GM18511 (cell line): ENCODE measurements at regions not wholly inside any gene's neighbourhood (a gene's known extent, or its start where the extent isn't known, plus 50 kb on each side); places are given as distances from the start of the nearest gene placed in this dataset.

Experiments used
- ATAC-seq: cut with Tn5 transposase; IDR thresholded peaks from one replicate; pipeline ENCODE4 v1.9.1; 2021; ENCODE audit warnings: mild to moderate bottlenecking, moderate library complexity; ENCODE audit not compliant: unreplicated experiment

DNA sequence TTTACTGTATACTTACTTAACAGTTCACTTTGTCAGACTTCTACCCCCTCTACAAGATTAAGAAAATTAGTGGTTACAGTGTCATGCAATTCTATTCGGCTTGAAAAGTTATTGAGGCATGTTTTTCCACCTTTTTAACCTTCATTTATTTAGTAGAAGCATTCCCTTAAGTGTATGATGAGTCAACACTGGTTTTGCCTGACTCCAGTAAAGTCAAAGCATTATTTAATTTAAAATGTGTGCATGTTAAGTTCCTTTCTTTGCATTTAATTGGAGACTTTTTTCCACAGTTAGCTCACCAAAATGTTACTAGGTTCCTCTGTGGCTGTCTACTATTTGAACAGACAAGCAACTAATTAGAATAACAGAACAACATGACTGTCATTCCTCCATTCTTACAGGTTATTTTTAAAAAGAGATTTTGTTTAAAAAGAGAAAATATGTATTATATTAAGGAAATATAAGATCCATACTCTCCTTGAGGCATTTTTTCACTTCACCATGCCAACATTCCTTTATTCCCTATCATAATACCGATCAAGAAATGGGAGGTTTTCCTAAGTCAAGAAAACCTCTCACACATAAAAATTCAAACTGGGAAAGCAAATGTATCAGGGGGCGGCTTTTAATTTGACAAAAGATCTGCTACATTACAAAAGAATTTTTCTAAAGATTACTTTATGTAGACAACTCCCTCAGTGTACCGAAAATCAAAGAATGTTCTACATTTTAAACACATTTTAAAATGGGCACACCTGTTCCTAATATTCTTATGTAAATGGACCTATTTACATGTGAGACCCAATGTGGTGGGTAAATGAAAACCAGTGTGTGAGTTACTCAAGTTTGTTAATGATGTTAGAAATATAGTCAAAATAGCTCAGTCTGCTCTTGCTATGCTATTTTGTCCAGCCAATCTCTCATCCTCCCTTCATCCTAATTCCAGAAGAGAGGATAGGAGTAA lies 361.2 kb downstream of the UTRN start:
- ATAC-seq: no peak

DNA sequence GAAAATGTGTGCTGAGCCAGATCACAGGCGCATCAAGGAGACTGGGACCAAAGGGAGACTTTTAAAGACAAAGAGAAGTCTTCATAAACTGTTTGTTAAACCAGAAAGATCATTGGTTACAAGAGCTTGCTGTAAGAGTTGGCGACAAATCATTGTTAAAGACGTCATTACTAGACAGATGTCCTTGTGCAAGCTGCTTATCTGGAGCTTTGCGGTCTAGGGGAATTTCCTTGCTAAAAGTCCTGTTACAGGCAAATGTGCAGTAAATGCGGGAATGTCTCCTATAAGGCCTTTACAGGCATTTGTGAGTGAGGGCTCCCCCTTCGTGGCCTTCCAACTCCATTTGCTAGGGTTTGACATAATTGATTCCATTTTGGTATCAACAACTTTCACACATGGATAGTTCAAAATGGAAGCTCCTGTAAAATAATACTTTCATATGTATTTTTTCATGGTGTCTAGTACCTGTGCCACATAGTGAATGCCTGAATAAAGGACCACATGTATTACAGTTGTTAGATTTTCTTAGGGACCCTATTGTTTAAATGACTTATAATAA lies 362.4 kb downstream of the UTRN start:
- no peak for ATAC-seq

DNA sequence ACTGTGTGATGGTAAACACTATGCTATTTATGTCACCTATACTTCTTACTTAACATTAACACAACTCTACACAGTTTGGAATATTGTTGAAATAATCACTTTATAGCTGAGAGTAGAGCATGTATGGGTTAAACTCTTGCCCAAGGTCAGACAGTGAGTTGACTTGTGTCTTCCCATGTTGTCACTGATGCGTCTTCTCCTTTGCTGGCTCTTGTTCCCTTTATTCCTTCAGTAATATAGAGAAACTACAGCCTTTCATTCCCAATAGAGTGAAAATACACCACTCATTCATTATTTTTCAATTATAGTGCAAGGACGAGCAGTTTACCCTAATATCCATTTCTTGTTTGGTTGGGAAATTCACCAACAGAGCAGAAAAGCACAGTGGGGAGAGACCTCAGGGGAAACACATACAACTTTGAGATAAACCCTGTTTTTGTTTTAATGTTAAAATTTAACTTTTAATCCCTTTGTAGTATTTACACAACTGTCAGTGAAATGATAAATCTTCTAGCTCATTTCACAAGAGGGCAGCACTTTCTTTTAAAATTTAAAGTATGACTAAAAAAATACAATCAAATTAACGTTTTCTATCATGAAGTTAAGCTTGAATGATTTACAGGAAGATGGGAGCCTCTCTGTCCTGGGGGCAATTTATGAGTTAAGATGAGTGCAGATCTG lies 363.0 kb downstream of the UTRN start:
- ATAC-seq: no peak

DNA sequence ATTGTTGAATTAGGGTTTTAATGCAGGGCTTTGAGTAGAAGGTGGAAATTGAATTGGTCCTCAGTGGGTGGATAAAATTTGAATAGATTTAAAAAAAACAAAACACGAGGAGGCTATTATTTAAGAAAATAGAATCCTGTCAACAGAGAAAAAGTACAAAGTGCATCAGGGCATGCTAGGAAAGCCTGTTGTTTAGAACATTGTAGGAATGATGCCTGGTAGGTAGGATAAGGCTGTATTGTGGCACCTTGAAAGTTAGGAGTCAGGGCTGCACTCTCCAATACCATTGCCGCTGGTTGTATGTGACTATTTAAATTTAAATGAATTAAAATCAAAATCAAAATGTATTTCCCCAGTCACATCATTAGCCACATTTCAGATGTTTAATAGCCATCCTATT lies 363.9 kb downstream of the UTRN start:
- ATAC-seq: no peak

DNA sequence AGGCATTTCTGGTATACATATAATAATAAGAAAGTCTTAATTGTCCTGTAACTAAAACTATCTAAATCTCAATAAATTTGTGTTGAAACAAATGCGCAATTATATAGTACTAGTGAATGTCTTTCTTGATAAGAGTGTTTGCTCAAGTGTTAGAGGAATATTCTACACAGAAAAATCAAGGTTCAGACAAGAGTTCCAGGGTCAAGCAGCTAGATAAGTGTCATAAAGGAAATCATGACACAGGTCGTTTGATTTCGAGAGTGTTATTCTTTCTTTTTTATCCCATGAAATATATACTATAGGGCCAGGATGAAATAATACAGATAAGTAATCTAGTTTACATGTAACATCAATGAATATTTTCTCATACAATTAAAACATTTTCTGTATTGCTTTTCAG lies 366.1 kb downstream of the UTRN start:
- ATAC-seq: no peak

DNA sequence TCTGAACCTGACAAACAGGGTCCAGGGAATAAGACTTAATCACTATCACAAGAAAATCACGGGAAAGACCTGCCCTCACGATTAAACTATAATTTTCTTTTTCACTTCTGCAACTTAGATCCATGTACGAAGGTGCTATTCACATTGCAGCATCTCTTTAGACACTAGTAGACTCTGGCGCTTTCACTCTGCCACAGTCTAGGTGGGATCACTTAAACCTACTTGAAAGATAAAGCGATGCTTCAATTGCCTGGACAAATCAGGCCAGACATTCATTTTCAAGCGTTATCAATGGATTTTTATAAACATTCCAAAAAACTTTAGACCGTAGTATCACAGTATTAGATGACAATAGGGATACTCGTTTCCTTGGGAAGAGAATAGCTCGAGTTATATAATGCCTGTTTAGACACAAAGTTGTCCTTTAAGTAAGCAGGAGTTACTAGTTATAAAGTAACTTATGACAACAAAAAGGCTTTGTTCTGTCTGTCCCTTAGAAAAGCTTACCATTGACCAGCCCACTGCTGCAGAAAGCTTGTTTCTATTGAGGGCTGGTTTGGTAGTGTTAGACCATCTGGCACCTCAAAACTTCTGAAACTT lies 367.3 kb downstream of the UTRN start:
- ATAC-seq: no peak

DNA sequence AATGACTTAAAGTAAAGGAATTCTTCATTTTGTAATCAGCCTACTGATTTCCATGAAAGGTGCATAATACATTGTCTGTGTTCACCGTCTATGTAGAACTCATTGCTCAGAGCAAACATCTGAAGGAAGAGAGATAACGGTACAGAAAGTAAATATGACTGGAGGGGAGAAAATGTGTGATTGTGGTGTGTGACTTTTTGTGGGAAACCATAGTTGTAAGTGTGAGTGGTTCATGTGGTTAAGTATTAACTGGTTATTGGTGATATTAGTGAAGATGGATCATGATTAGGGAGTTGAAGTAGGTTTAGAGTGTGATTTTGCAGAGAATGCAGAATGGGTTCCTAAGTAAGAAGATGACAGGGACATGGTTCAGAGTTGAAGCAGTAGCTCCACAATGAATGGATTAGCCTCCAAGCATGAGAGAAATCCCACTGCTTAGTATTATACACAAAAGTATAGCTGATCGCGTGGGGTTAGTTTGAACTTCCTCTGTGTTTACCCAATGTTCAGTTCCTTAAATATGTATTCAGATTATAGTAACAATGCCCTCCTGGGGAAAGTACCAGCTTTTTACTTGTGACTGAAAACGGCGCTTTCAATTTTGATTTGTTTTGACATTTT lies 368.9 kb downstream of the UTRN start:
- ATAC-seq: peak; percentile 95

DNA sequence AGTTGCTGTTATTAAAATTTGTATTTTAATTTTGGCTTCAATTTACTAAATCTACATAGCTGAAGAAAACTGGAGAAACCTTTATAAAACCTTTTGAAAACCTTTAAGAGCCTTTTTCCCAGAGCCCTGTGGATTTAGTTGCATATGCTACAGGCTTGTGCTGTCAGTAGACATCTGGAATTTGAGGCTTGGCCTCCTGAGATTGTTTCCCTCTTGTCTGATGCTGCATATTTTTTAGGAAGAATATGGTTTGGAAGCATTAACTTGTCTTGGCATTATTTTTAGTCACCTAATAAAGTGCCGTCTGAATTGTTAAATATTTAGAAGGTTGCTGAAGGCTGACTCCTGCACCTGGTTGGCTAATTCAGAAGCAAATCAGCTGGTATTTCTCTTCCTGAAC lies 369.4 kb downstream of the UTRN start:
- ATAC-seq: peak; percentile 1

DNA sequence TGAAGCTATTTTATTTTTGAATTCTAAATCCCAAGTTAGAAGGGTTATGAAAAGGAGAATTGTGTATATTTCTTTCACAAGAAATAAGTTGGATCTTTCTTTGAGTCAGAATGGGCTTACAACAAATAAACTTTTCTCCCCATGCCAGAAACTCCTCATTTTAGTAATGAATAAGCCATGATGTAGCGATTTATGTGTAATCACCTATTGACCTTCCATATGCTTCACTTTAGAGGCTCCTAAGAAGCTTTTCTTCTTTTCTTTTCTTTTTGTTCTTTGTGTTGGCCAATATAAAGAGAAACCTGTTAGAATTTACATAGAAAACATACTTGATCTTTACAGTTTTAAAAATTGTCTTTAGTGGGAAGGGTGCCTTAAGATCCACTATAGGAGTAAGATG lies 370.2 kb downstream of the UTRN start:
- no peak for ATAC-seq

DNA sequence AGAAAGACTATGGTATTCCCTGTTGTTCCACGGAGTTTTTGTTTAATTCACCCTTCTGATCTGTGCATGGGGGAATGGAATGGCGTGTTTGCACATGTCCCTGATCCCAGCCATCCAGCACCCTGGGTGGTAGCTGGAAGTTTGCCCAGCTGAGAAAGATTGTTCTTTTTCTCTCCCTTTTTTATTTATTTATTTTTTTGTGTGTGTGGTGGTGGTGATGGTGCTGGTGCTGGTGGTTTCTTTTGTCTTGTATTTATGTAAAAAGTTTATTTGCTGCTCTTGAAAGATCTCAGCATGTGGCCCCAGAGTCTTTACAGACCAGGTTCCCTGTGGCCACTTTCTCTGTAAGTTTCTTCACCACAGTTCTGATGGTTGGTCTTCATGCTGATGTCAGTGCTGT lies 372.6 kb downstream of the UTRN start:
- no peak for ATAC-seq

DNA sequence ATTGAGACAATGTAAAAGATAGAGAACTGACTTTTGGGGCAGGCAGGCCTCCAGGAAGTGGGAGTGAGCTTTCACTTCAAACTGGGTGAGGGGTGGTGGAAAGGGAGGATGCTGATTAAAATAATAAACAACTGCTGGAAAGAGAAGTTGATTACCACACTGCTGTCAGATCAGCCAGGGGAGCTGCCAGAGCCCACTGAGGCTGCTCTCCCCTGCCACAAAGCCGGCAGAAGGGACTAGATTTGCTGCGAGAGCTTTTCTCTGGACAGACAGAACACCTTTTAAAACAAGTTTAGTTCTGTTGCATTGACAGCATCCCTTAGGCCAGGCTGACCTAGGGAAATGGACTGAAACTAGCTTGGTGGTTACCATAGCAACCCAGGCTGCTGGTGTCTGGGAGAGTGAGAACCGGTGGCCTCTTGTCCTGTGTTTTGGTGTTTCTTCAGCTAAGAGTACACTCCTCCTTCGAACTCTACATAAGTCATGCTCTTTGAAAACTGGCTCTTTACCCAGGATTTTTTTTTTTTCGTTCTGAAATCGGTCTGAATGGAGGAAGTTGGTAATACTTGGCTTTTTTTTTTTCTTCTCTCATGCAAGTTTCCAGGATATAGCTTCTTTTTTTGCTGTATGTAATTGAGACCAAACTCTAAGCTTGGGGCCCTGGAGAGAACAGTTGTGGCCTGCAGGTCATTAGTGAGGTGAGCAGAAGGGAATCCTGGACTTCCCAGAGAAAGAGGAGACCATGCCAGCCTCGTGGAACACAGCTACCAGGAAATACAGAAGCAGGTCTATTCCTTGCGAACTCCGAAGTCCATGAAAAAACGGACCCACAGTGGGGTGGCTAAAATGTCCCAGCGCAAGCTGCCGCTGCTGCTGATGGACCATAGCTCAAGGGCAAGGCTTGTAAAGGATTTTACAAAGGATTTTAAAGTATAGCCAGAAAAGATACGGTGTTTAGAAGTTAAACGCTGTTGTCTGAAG lies 374.4 kb downstream of the UTRN start:
- ATAC-seq: peak; percentile 81

DNA sequence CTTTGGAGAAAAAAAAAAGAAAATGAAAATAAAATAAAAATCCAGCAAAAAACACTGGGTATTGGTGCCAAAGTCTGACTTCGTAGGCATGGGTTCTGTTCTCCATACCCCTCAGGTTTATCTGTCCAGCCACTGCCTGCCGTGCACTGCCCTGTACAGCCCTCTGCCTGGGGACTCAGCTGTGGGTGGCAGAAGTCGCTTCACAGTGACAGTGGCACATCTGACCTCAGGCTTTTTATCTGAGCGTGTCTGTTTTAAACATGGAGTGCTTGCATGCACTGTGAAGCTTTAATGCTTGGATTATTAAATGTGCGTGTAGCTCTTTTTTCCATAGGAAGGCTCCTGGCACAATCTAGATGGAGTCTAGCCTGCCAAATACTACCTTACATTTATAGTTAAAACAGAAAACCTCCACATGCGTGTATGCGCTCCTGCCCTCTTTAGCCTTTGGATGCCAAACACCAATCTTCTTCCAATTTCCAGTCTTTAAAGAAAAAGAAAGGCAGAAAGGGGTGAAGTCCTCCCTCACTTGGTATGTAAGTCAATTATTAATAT lies 375.5 kb downstream of the UTRN start:
- no peak for ATAC-seq

DNA sequence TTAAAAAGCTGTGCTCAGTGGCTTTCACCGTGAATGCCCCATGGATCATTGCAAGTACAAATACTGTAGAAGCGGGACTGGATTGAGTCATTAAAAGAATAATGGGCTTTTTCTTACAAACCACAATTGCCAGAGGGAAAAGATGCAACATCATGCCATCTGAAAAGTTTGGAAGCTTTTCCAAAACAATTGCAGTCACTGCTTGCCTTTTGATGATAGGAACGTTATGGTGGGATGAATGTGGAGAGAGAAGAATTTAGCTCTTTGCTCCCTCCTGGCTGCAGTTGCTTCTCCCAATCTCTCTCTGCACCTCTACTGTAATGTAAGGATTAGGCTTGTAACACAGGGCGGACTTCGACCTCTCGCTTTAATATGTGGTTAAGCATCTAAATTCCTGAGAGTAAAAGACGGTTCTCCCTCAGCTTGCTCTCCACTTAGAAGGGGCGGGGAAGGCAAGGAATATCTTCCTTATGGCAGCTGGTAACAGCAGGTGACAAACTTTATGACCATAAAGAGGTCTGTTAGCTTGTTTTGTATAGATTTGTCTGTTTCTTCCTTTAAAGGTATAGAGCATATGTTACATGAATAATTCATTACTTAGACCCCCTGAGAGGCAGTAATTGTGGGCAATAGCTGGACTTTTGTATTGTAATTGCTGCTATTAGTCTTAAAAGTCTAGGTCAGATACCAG lies 376.1 kb downstream of the UTRN start:
- no peak for ATAC-seq

DNA sequence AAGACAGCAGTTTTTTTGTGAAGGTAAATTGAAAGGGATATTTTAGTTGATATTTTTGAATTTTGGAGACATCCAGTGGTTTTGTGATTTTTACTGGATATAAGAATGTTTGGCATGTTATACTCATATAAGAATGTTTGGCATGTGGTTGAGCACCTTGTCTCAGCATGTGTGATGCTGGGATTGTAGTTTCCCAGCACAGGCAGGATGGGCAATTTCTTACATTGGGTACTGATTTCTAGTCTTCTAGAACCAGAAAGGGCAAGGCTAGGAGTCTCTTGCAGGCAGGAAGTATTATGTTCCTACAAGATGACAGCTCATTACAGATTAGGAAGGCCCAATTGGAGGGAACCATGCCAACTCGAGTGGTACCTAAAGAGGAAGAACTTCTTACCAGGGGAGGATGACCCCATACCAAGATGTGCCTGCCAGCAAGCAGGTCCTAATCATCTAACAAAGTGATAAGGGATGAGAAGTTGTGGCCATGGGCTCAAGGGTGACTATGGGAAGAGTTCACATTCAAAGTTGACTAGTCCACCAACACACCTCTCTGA lies 377.8 kb downstream of the UTRN start:
- ATAC-seq: no peak

DNA sequence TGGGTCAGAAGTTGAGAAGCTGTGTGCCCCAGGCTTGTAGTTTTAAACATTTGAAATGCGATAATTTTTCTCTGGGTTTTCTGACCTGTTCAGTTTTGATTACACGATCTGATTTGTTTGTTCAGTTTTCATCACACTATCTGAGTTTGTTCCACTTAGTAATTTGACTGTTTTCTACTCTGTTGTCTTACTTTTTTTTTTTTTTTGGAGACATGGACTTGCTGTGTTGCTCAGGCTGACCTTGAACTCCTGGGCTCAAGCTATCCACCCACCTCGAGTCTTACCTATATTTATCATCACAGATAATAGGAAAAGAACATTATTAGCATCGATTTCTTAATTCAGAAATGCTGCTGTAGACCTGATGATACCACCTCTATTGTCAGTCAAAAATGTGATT lies 379.1 kb downstream of the UTRN start:
- ATAC-seq: no peak

DNA sequence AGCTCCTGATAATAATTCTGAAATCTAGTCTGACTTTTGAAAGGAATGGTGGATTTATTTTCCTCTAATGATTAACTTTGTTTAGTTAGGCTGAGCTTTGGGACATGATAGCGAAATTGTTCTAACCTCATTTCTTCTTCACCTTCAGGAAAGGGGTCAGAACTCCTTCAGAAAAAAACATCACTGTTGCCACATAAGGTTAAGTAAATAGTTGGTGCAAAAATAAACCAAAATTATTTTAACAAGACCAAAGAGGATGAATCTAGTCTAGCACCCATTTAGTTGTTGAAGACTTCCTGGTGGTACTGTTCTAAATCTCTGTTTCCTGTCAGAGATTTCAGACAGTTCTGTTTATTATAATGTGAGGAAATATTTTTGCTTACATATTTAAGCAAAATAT lies 379.8 kb downstream of the UTRN start:
- ATAC-seq: no peak

DNA sequence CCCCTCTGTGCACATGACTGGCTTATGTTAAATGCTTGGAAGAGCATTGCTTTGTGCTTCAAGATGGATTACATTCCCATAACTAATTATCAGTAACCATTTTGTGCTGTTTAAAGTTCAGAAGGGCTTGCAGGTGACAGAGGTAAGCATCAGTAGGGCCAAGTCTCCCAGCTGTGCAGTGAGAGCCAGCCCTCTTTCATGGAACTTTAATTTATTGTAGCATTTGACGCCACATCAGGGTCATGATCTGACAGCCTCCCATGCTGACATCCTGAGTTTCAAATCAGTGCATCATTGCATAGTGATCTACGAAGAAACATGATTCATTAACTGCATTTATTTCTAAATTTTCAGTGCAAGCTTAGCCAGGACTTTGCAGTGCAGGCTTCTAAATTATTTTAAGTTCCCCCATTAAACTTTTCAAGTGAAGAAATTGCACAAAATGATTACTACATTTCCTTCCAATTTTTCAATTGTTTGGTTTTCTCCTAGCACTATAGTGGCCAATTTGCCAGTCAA lies 380.9 kb downstream of the UTRN start:
- no peak for ATAC-seq

DNA sequence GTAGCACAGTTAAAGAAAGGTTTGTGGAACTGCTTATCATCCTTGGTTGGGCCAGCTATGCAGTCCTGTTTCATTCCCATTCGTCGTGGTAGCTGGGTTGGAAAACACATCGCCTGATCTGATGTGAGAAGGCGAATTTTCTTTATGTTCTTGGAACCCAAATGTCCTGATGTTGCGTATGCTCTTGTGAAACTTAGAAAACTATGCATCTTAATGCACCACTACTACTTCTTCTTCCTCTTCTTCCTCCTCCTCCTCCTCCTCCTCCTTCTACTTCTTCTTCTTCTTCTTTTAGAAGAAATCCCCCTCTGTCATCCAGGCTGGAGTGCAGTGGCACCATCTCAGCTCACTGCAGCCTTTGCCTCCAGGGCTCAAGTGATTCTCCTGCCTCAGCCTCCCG lies 381.6 kb downstream of the UTRN start:
- no peak for ATAC-seq
